ENCODE measurements at regions not wholly inside any gene's neighbourhood (a gene's known extent, or its start where the extent isn't known, plus 50 kb on each side); places are given as distances from the start of the nearest gene placed in this dataset.

- peak in 1 of 2 experiments; percentile 37; a peak in 1 of 4 replicates for TF ChIP-seq RAD21 (CRISPR knock-in tag; conservative IDR thresholded peaks at IDR 0.05 in 1 of 2, IDR thresholded peaks at IDR 0.05 in 1 of 2)
- TF ChIP-seq, protein P1, sequence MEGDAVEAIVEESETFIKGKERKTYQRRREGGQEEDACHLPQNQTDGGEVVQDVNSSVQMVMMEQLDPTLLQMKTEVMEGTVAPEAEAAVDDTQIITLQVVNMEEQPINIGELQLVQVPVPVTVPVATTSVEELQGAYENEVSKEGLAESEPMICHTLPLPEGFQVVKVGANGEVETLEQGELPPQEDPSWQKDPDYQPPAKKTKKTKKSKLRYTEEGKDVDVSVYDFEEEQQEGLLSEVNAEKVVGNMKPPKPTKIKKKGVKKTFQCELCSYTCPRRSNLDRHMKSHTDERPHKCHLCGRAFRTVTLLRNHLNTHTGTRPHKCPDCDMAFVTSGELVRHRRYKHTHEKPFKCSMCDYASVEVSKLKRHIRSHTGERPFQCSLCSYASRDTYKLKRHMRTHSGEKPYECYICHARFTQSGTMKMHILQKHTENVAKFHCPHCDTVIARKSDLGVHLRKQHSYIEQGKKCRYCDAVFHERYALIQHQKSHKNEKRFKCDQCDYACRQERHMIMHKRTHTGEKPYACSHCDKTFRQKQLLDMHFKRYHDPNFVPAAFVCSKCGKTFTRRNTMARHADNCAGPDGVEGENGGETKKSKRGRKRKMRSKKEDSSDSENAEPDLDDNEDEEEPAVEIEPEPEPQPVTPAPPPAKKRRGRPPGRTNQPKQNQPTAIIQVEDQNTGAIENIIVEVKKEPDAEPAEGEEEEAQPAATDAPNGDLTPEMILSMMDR (IDR thresholded peaks at IDR 0.05 in 2 of 3, conservative IDR thresholded peaks at IDR 0.05 in 1 of 3; ENCODE audit: insufficient read depth in 2 of 3, low read depth in 1 of 3, low read length in 3 of 3), result peak; percentile 43 to 58 (median 50); a peak in 5 of 6 replicates
- no peak for TF ChIP-seq RERE (CRISPR knock-in tag; IDR thresholded peaks at IDR 0.05; ENCODE audit: borderline replicate concordance)
- TF ChIP-seq NFIC (IDR thresholded peaks at IDR 0.05), result peak; percentile 55
- TF ChIP-seq, protein P2, sequence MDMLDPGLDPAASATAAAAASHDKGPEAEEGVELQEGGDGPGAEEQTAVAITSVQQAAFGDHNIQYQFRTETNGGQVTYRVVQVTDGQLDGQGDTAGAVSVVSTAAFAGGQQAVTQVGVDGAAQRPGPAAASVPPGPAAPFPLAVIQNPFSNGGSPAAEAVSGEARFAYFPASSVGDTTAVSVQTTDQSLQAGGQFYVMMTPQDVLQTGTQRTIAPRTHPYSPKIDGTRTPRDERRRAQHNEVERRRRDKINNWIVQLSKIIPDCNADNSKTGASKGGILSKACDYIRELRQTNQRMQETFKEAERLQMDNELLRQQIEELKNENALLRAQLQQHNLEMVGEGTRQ (CRISPR knock-in tag; IDR thresholded peaks at IDR 0.05), result no peak
- TF ChIP-seq STAG1 (CRISPR knock-in tag; IDR thresholded peaks at IDR 0.05; ENCODE audit: borderline replicate concordance), result peak; percentile 38; the same call in 1 of the 2 replicates
- TF ChIP-seq SMC3 (conservative IDR thresholded peaks at IDR 0.05; ENCODE audit: insufficient read depth, low read depth, low read length), result peak; percentile 30; the same call in 1 of the 2 replicates
- no peak overlapping the region for H2AFZ ChIP-seq (ENCODE audit: low read depth, low read length)
- no TSS peak for BruUV-seq (replicated peaks)
- H3K27ac ChIP-seq (ENCODE audit: extremely low read depth, low read depth, low read length), result no peak overlapping the region
- no peak overlapping the region for H3K9ac ChIP-seq (ENCODE audit: insufficient read depth in 1 of 2, low read depth in 2 of 2, low read length in 2 of 2)
- H3K36me3 ChIP-seq (ENCODE audit: control insufficient read depth, insufficient read depth, low read length), result no peaks in the 10 kb centered on the region
- DNase-seq (ENCODE audit: extremely low read depth in 1 of 4, low spot score in 3 of 4) (peak; percentile 28 to 42 (median 38)), FAIRE-seq (no peak), ATAC-seq (peak; percentile 93)
- no peaks in the 10 kb centered on the region for H3K79me2 ChIP-seq (ENCODE audit: control insufficient read depth, insufficient read depth, low read length)
- ChIA-PET POLR2A (no interaction called here), CTCF (ENCODE audit: low intra/inter-chr PET ratio) (no interaction called here)
- 35% methylated on average over 16 of the region's 17 CpGs for WGBS (ENCODE audit: insufficient coverage, low coverage, missing lambda C conversion rate)
- no peaks in the 10 kb centered on the region for H3K9me3 ChIP-seq (replicated peaks; ENCODE audit: control insufficient read depth, insufficient read depth, low read depth, low read length)
- intact Hi-C loops (cut with micrococcal nuclease) (no loop called here), in situ Hi-C loops (cut with MboI) (no loop called here)
- H3K4me1 ChIP-seq (replicated peaks in 1 of 2; ENCODE audit: control insufficient read depth in 2 of 2, insufficient read depth in 2 of 2, low read length in 2 of 2), result no peaks in the 10 kb centered on the region; a peak in 2 of 5 replicates
- H3K9me1 ChIP-seq (ENCODE audit: control insufficient read depth, insufficient read depth, low read length), result no peaks in the 10 kb centered on the region
- H3K4me3 ChIP-seq, result no peak overlapping the region
- H3K4me2 ChIP-seq (ENCODE audit: insufficient read depth, low read length), result no peak overlapping the region
- H4K20me1 ChIP-seq (replicated peaks; ENCODE audit: control insufficient read depth, insufficient read depth, low read length), result no peaks in the 10 kb centered on the region
- peaks cover 2 to 17% of the 10 kb centered on the region in 2 experiments; a peak in 3 of 5 replicates for H3K27me3 ChIP-seq (ENCODE audit: control insufficient read depth in 2 of 2, insufficient read depth in 2 of 2, low read length in 2 of 2)
Measured at GRCh38 chr16:29192329-29193247, 207.7 kb downstream of the LAT start.

Measured in K562 (cell line).